ENCODE measurements at regions not wholly inside any gene's neighbourhood (a gene's known extent, or its start where the extent isn't known, plus 50 kb on each side); places are given as distances from the start of the nearest gene placed in this dataset.

DNA sequence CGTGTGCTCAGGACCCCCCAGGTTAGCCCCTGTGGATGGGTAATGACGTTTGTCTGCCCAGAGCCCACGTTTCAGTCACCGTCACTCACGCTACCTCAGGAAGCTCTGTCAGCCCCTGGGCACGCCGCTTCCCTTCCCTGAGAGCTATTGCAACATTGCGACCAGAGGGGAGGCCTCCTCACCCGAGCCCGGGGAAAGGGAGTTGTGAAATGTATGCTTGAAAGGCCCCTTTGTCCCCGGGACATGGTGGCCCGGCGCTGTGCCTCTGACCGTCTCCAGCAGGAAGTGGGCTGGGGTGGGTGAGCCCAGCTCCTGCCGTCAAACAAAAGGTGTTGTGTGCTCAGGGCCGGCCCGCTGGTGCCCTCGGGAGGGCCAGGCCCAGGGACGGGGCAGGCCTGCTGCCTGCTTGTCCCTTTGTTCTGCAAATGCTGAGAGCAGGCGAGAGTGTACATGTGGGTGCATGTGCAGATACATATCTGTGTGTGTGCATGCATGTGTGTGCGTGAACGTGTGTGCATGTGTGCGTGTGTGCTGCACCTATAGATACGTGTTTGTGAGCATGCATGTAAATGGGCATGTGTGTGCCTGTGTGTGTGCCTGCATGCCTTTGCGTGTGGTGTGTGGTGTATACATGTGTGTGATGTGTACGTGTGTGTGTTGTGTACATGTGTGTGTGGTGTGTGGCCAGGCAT lies 1125.0 kb downstream of the BRD1 start:
- TF ChIP-seq, protein P1, sequence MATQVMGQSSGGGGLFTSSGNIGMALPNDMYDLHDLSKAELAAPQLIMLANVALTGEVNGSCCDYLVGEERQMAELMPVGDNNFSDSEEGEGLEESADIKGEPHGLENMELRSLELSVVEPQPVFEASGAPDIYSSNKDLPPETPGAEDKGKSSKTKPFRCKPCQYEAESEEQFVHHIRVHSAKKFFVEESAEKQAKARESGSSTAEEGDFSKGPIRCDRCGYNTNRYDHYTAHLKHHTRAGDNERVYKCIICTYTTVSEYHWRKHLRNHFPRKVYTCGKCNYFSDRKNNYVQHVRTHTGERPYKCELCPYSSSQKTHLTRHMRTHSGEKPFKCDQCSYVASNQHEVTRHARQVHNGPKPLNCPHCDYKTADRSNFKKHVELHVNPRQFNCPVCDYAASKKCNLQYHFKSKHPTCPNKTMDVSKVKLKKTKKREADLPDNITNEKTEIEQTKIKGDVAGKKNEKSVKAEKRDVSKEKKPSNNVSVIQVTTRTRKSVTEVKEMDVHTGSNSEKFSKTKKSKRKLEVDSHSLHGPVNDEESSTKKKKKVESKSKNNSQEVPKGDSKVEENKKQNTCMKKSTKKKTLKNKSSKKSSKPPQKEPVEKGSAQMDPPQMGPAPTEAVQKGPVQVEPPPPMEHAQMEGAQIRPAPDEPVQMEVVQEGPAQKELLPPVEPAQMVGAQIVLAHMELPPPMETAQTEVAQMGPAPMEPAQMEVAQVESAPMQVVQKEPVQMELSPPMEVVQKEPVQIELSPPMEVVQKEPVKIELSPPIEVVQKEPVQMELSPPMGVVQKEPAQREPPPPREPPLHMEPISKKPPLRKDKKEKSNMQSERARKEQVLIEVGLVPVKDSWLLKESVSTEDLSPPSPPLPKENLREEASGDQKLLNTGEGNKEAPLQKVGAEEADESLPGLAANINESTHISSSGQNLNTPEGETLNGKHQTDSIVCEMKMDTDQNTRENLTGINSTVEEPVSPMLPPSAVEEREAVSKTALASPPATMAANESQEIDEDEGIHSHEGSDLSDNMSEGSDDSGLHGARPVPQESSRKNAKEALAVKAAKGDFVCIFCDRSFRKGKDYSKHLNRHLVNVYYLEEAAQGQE (IDR thresholded peaks at IDR 0.05; ENCODE audit: unreplicated experiment), result no peak
- TF ChIP-seq POLR2AphosphoS5 (IDR thresholded peaks at IDR 0.05; ENCODE audit: low read depth), result no peak
- no peak for TF ChIP-seq CTCF (conservative IDR thresholded peaks at IDR 0.05; ENCODE audit: low read depth in 2 of 2)
- no peak for TF ChIP-seq EZH2 (IDR thresholded peaks at IDR 0.05; ENCODE audit: low read depth, unreplicated experiment)
- no peak for TF ChIP-seq JUNB (IDR thresholded peaks at IDR 0.05; ENCODE audit: unreplicated experiment)
- no peak for TF ChIP-seq EZH2phosphoT487 (IDR thresholded peaks at IDR 0.05; ENCODE audit: unreplicated experiment)
- TF ChIP-seq, protein P2, sequence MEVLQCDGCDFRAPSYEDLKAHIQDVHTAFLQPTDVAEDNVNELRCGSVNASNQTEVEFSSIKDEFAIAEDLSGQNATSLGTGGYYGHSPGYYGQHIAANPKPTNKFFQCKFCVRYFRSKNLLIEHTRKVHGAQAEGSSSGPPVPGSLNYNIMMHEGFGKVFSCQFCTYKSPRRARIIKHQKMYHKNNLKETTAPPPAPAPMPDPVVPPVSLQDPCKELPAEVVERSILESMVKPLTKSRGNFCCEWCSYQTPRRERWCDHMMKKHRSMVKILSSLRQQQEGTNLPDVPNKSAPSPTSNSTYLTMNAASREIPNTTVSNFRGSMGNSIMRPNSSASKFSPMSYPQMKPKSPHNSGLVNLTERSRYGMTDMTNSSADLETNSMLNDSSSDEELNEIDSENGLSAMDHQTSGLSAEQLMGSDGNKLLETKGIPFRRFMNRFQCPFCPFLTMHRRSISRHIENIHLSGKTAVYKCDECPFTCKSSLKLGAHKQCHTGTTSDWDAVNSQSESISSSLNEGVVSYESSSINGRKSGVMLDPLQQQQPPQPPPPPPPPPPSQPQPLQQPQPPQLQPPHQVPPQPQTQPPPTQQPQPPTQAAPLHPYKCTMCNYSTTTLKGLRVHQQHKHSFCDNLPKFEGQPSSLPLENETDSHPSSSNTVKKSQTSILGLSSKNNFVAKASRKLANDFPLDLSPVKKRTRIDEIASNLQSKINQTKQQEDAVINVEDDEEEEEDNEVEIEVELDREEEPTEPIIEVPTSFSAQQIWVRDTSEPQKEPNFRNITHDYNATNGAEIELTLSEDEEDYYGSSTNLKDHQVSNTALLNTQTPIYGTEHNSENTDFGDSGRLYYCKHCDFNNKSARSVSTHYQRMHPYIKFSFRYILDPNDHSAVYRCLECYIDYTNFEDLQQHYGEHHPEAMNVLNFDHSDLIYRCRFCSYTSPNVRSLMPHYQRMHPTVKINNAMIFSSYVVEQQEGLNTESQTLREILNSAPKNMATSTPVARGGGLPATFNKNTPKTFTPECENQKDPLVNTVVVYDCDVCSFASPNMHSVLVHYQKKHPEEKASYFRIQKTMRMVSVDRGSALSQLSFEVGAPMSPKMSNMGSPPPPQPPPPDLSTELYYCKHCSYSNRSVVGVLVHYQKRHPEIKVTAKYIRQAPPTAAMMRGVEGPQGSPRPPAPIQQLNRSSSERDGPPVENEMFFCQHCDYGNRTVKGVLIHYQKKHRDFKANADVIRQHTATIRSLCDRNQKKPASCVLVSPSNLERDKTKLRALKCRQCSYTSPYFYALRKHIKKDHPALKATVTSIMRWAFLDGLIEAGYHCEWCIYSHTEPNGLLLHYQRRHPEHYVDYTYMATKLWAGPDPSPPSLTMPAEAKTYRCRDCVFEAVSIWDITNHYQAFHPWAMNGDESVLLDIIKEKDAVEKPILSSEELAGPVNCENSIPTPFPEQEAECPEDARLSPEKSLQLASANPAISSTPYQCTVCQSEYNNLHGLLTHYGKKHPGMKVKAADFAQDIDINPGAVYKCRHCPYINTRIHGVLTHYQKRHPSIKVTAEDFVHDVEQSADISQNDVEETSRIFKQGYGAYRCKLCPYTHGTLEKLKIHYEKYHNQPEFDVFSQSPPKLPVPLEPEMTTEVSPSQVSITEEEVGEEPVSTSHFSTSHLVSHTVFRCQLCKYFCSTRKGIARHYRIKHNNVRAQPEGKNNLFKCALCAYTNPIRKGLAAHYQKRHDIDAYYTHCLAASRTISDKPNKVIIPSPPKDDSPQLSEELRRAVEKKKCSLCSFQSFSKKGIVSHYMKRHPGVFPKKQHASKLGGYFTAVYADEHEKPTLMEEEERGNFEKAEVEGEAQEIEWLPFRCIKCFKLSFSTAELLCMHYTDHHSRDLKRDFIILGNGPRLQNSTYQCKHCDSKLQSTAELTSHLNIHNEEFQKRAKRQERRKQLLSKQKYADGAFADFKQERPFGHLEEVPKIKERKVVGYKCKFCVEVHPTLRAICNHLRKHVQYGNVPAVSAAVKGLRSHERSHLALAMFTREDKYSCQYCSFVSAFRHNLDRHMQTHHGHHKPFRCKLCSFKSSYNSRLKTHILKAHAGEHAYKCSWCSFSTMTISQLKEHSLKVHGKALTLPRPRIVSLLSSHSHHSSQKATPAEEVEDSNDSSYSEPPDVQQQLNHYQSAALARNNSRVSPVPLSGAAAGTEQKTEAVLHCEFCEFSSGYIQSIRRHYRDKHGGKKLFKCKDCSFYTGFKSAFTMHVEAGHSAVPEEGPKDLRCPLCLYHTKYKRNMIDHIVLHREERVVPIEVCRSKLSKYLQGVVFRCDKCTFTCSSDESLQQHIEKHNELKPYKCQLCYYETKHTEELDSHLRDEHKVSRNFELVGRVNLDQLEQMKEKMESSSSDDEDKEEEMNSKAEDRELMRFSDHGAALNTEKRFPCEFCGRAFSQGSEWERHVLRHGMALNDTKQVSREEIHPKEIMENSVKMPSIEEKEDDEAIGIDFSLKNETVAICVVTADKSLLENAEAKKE (CRISPR knock-in tag; IDR thresholded peaks at IDR 0.05), result no peak
- no peak for TF ChIP-seq CREB1 (CRISPR knock-in tag; IDR thresholded peaks at IDR 0.05; ENCODE audit: low read depth)
- TF ChIP-seq, protein P3, sequence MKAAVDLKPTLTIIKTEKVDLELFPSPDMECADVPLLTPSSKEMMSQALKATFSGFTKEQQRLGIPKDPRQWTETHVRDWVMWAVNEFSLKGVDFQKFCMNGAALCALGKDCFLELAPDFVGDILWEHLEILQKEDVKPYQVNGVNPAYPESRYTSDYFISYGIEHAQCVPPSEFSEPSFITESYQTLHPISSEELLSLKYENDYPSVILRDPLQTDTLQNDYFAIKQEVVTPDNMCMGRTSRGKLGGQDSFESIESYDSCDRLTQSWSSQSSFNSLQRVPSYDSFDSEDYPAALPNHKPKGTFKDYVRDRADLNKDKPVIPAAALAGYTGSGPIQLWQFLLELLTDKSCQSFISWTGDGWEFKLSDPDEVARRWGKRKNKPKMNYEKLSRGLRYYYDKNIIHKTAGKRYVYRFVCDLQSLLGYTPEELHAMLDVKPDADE (IDR thresholded peaks at IDR 0.05), result no peak
- no peak for TF ChIP-seq NANOG (IDR thresholded peaks at IDR 0.05; ENCODE audit: borderline replicate concordance)
- no peak for TF ChIP-seq STAT1 (IDR thresholded peaks at IDR 0.05; ENCODE audit: unreplicated experiment)
- no peak for TF ChIP-seq ZNF331 (CRISPR knock-in tag; IDR thresholded peaks at IDR 0.05; ENCODE audit: low read depth)
- TF ChIP-seq ZNF114 (CRISPR knock-in tag; IDR thresholded peaks at IDR 0.05), result no peak

All from GM23338 (cell line).